H9 (cell line): ENCODE measurements at regions not wholly inside any gene's neighbourhood (a gene's known extent, or its start where the extent isn't known, plus 50 kb on each side); places are given as distances from the start of the nearest gene placed in this dataset.

Experiments used
- DNase-seq: peaks from one replicate; pipeline ENCODE4 v3.0.0-alpha.2; 2017
- H2AFZ ChIP-seq: one replicate; pipeline ENCODE4 v1.6.1; 2013; ENCODE audit warnings: mild to moderate bottlenecking, low read length, control low read depth, moderate library complexity
- H2AK5ac ChIP-seq: 2 replicates; pipeline ENCODE4 v1.6.1; 2013; ENCODE audit warnings: low read length, control low read depth, mixed read lengths; ENCODE audit not compliant: insufficient read length
- H2BK120ac ChIP-seq: one replicate; pipeline ENCODE4 v1.6.1; 2013; ENCODE audit warnings: low read depth, mild to moderate bottlenecking, low read length, control low read depth, inconsistent platforms; ENCODE audit not compliant: poor library complexity, severe bottlenecking
- H2BK12ac ChIP-seq: 2 replicates; pipeline ENCODE4 v1.6.1; 2013; ENCODE audit warnings: low read length, control low read depth, mixed read lengths, low read depth; ENCODE audit not compliant: insufficient read length
- H2BK15ac ChIP-seq: 2 replicates; pipeline ENCODE4 v1.6.1; 2013; ENCODE audit warnings: low read depth, low read length, control low read depth
- H2BK20ac ChIP-seq: one replicate; pipeline ENCODE4 v1.6.1; 2013; ENCODE audit warnings: low read depth, mild to moderate bottlenecking, low read length, control low read depth, inconsistent platforms; ENCODE audit not compliant: poor library complexity, severe bottlenecking
- H2BK5ac ChIP-seq: 2 replicates; pipeline ENCODE4 v1.6.1; 2013; ENCODE audit warnings: low read length, control low read depth, mixed read lengths; ENCODE audit not compliant: insufficient read length
- H3K14ac ChIP-seq: 2 replicates; pipeline ENCODE4 v1.6.1; 2013; ENCODE audit warnings: low read length, control low read depth; ENCODE audit not compliant: insufficient read depth
- H3K18ac ChIP-seq: 2 replicates; pipeline ENCODE4 v1.6.1; 2013; ENCODE audit warnings: low read depth, mild to moderate bottlenecking, mixed read lengths, low read length, control low read depth; ENCODE audit not compliant: insufficient read length
- H3K23ac ChIP-seq: 2 replicates; pipeline ENCODE4 v1.6.1; 2013; ENCODE audit warnings: low read length, control low read depth, mixed read lengths, low read depth; ENCODE audit not compliant: insufficient read length
- H3K23me2 ChIP-seq: 2 replicates; pipeline ENCODE4 v1.6.1; 2013; ENCODE audit warnings: low read depth, mild to moderate bottlenecking, mixed read lengths, low read length, control low read depth; ENCODE audit not compliant: insufficient read length, poor library complexity, severe bottlenecking
- H3K27ac ChIP-seq: 2 replicates; pipeline ENCODE4 v1.5.1; 2013; ENCODE audit warnings: low read length, control low read depth, mixed read lengths, low read depth; ENCODE audit not compliant: insufficient read length
- H3K27me3 ChIP-seq: 2 replicates; pipeline ENCODE4 v1.6.1; 2013; ENCODE audit warnings: low read length, control low read depth, inconsistent platforms; ENCODE audit not compliant: insufficient read depth
- H3K4ac ChIP-seq: 2 replicates; pipeline ENCODE4 v1.6.1; 2013; ENCODE audit warnings: low read depth, mild to moderate bottlenecking, control low read depth, inconsistent platforms, low read length, moderate library complexity
- H3K4me1 ChIP-seq: 2 replicates; pipeline ENCODE4 v1.6.1; 2013; ENCODE audit warnings: low read length, control low read depth, inconsistent platforms; ENCODE audit not compliant: insufficient read depth
- H3K4me2 ChIP-seq: 2 replicates; pipeline ENCODE4 v1.6.1; 2013; ENCODE audit warnings: low read length, control low read depth, mixed read lengths; ENCODE audit not compliant: insufficient read length, insufficient read depth
- H3K56ac ChIP-seq: 2 replicates; pipeline ENCODE4 v1.6.1; 2013; ENCODE audit warnings: low read depth, mild to moderate bottlenecking, mixed read lengths, low read length, control low read depth; ENCODE audit not compliant: insufficient read length
- H3K79me1 ChIP-seq: 2 replicates; pipeline ENCODE4 v1.6.1; 2013; ENCODE audit warnings: low read depth, mild to moderate bottlenecking, moderate library complexity, low read length, control low read depth, inconsistent platforms; ENCODE audit not compliant: insufficient read depth, poor library complexity, severe bottlenecking
- H3K79me2 ChIP-seq: 2 replicates; pipeline ENCODE4 v1.6.1; 2013; ENCODE audit warnings: low read length, control low read depth, inconsistent platforms; ENCODE audit not compliant: insufficient read depth
- H3K9ac ChIP-seq: 2 replicates; pipeline ENCODE4 v1.6.1; 2013; ENCODE audit warnings: low read length, control low read depth, mixed read lengths; ENCODE audit not compliant: insufficient read length; ENCODE audit errors: extremely low read depth
- H3K9me3 ChIP-seq: one replicate; pipeline ENCODE4 v1.6.1; 2013; ENCODE audit warnings: low read depth, low read length, inconsistent platforms; ENCODE audit not compliant: control insufficient read depth
- H3T11ph ChIP-seq: one replicate; pipeline ENCODE4 v1.6.1; 2013; ENCODE audit warnings: mild to moderate bottlenecking, low read length, control low read depth, inconsistent platforms
- H4K20me1 ChIP-seq: one replicate; pipeline ENCODE4 v1.6.1; 2013; ENCODE audit not compliant: control insufficient read depth, insufficient read length, insufficient read depth
- H4K5ac ChIP-seq: 2 replicates; pipeline ENCODE4 v1.6.1; 2013; ENCODE audit warnings: low read depth, mild to moderate bottlenecking, mixed read lengths, low read length, control low read depth; ENCODE audit not compliant: insufficient read length
- H4K8ac ChIP-seq: replicated peaks from 2 replicates; pipeline ENCODE4 v1.6.1; 2013; ENCODE audit warnings: low read length, control low read depth, mixed read lengths, low read depth; ENCODE audit not compliant: insufficient read length
- H4K91ac ChIP-seq: 2 replicates; pipeline ENCODE4 v1.6.1; 2013; ENCODE audit warnings: low read depth, mild to moderate bottlenecking, moderate library complexity, mixed read lengths, low read length, control low read depth; ENCODE audit not compliant: insufficient read length
- H3K27ac Mint-ChIP-seq, 3 experiments: 2 replicates in 2 of 3; 3 replicates in 1 of 3; pipeline ENCODE4 v1.8.0; 2020 to 2021; ENCODE audit warnings: mixed read lengths in 3 of 3, mild to moderate bottlenecking in 1 of 3, moderate library complexity in 1 of 3
- H3K27me3 Mint-ChIP-seq: 2 replicates; pipeline ENCODE4 v1.8.0; 2021; ENCODE audit warnings: low read depth, mild to moderate bottlenecking, moderate library complexity, mixed read lengths
- H3K36me3 Mint-ChIP-seq, 3 experiments: 2 replicates in 2 of 3; 3 replicates in 1 of 3; pipeline ENCODE4 v1.8.0; 2020 to 2021; ENCODE audit warnings: low read depth in 3 of 3, mixed read lengths in 3 of 3; ENCODE audit not compliant: insufficient read depth in 1 of 3
- H3K4me1 Mint-ChIP-seq, 2 experiments: 2 replicates each; pipeline ENCODE4 v1.8.0; 2020; ENCODE audit warnings: mixed read lengths in 2 of 2
- H3K4me3 Mint-ChIP-seq, 2 experiments: 2 replicates in 1 of 2; 3 replicates in 1 of 2; pipeline ENCODE4 v1.8.0; 2020 to 2021; ENCODE audit warnings: mild to moderate bottlenecking in 2 of 2, mixed read lengths in 2 of 2, moderate library complexity in 1 of 2
- H3K9me3 Mint-ChIP-seq, 2 experiments: 2 replicates in 1 of 2; 3 replicates in 1 of 2; pipeline ENCODE4 v1.8.0; 2020; ENCODE audit warnings: mild to moderate bottlenecking in 2 of 2, mixed read lengths in 2 of 2, moderate library complexity in 1 of 2
- CTCF ChIP-seq: fragments of 200-600 bp; sonication (generic); conservative IDR thresholded peaks from 3 replicates; pipeline ENCODE4 v1.8.0; 2021; ENCODE audit warnings: antibody characterized with exemption, mild to moderate bottlenecking
- WGBS: extraction: QIAGEN DNeasy Blood & Tissue Kit; methylation state at CpG from one replicate; pipeline ENCODE4 v1.1.7; 2013; ENCODE audit warnings: missing lambda C conversion rate, low lambda C conversion rate, mixed read lengths; ENCODE audit not compliant: insufficient read length; ENCODE audit errors: extremely low coverage; 5-methylcytosine and 5-hydroxymethylcytosine counted together

DNA sequence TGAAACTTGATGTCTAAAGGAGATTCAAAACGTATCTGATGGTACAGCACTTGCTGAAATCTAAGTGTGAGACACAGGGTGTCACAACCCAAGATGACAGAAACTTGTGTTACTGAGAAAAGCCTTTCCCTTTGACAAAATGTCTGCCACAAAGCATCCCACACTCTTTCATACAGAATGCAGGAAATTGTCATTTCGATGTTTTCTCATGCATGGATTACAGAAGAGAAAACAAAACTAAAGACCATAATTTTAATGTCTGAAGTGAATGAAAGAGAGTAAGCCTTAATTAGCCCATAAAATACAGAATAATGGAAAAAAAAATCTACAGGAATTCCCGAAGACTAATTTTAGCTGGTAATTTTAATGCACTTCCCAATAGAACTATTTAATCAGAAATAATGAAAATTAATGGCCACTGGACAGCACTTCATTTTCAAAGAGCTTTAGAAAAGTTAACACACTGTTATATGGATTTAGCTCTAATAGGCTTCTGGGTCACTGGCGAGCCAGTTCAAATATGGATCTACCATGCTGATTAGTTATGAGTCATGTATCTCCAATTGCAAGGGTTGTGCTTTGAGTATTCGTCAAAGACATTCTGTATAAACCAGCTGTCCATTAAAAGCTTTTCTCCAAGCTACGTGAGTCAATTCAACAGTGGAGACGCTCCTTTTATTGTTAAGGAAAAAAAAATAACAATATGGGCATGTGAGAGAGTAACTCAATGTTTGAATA lies 656.7 kb downstream of the SLC16A7 start:
- no peak overlapping the region for H2AFZ ChIP-seq
- no peaks in the 10 kb centered on the region for H3K79me1 ChIP-seq
- no peak overlapping the region for H3K9ac ChIP-seq
- no peak overlapping the region for H3K56ac ChIP-seq
- H3K18ac ChIP-seq, result no peak overlapping the region
- H3K9me3 Mint-ChIP-seq, result no peaks in the 10 kb centered on the region
- no peak overlapping the region for H2BK5ac ChIP-seq
- no peak for DNase-seq
- no peaks in the 10 kb centered on the region for H3K27me3 ChIP-seq
- H3K4me2 ChIP-seq, result no peak overlapping the region
- no peaks in the 10 kb centered on the region for H3K4me1 ChIP-seq
- no peak overlapping the region for H3K23ac ChIP-seq
- no peak overlapping the region for H4K8ac ChIP-seq
- H3K4me1 Mint-ChIP-seq, result no peaks in the 10 kb centered on the region
- H3K23me2 ChIP-seq, result no peaks in the 10 kb centered on the region
- H2BK12ac ChIP-seq, result no peak overlapping the region
- H3K4ac ChIP-seq, result no peak overlapping the region
- H2BK20ac ChIP-seq, result no peak overlapping the region
- H2BK120ac ChIP-seq, result no peak overlapping the region
- H3K79me2 ChIP-seq, result no peaks in the 10 kb centered on the region
- H3K27ac ChIP-seq, result no peak overlapping the region
- H4K20me1 ChIP-seq, result no peaks in the 10 kb centered on the region
- no peak overlapping the region for H4K5ac ChIP-seq
- no peak overlapping the region for H4K91ac ChIP-seq
- no peak overlapping the region for H3K4me3 Mint-ChIP-seq
- WGBS, result no CpG with 5 or more reads among the region's 7 CpGs
- no peak overlapping the region for H3T11ph ChIP-seq
- TF ChIP-seq CTCF, result no peak
- H2AK5ac ChIP-seq, result no peak overlapping the region
- H2BK15ac ChIP-seq, result no peak overlapping the region
- no peak overlapping the region for H3K27ac Mint-ChIP-seq
- no peaks in the 10 kb centered on the region for H3K36me3 Mint-ChIP-seq
- no peak overlapping the region for H3K14ac ChIP-seq
- no peaks in the 10 kb centered on the region for H3K27me3 Mint-ChIP-seq
- no peaks in the 10 kb centered on the region for H3K9me3 ChIP-seq
